Neural progenitor cell (in vitro differentiated cells): ENCODE measurements at regions not wholly inside any gene's neighbourhood (a gene's known extent, or its start where the extent isn't known, plus 50 kb on each side); places are given as distances from the start of the nearest gene placed in this dataset.

ENCODE experiments used
- DNase-seq: peaks from one replicate; pipeline ENCODE4 v3.0.0-alpha.2; 2016; ENCODE audit warnings: low spot score
- H2AFZ ChIP-seq: fragments of 200-600 bp; sonication (generic); replicated peaks from 2 replicates; pipeline ENCODE4 v1.6.1; 2016; ENCODE audit warnings: antibody characterized with exemption
- H3F3A ChIP-seq: fragments of 200-600 bp; sonication (generic); 2 replicates; pipeline ENCODE4 v1.6.1; 2016; ENCODE audit warnings: antibody characterized with exemption, low read depth
- H3K27ac ChIP-seq: fragments of 200-600 bp; sonication (generic); 2 replicates; pipeline ENCODE4 v1.5.1; 2016; ENCODE audit warnings: mild to moderate bottlenecking
- H3K27me3 ChIP-seq: fragments of 200-600 bp; sonication (generic); 2 replicates; pipeline ENCODE4 v1.6.1; 2016; ENCODE audit warnings: mild to moderate bottlenecking, moderate library complexity
- H3K36me3 ChIP-seq: fragments of 200-600 bp; sonication (generic); 2 replicates; pipeline ENCODE4 v1.5.1; 2016
- H3K4me1 ChIP-seq: fragments of 200-600 bp; sonication (generic); 2 replicates; pipeline ENCODE4 v1.6.1; 2016; ENCODE audit warnings: mixed run types
- H3K4me2 ChIP-seq: fragments of 200-600 bp; sonication (generic); 2 replicates; pipeline ENCODE4 v1.6.1; 2016
- H3K4me3 ChIP-seq: fragments of 200-600 bp; sonication (generic); 2 replicates; pipeline ENCODE4 v1.5.1; 2016
- H3K79me2 ChIP-seq: fragments of 200-600 bp; sonication (generic); 2 replicates; pipeline ENCODE4 v1.6.1; 2016; ENCODE audit warnings: low read depth
- H3K9ac ChIP-seq: fragments of 200-600 bp; sonication (generic); 2 replicates; pipeline ENCODE4 v1.6.1; 2016
- H3K9me3 ChIP-seq: fragments of 200-600 bp; sonication (generic); 2 replicates; pipeline ENCODE4 v1.5.1; 2016; ENCODE audit warnings: low read depth
- H4K20me1 ChIP-seq: fragments of 200-600 bp; sonication (generic); 2 replicates; pipeline ENCODE4 v1.6.1; 2016; ENCODE audit warnings: low read depth
- H3K27ac Mint-ChIP-seq: 3 replicates; pipeline ENCODE4 v1.8.0; 2021; ENCODE audit warnings: mixed read lengths
- H3K27me3 Mint-ChIP-seq: 2 replicates; pipeline ENCODE4 v1.8.0; 2022; ENCODE audit warnings: low read depth, mild to moderate bottlenecking, inconsistent platforms, moderate library complexity, mixed read lengths; ENCODE audit not compliant: insufficient read depth
- H3K36me3 Mint-ChIP-seq: 3 replicates; pipeline ENCODE4 v1.8.0; 2021; ENCODE audit warnings: mixed read lengths
- H3K4me1 Mint-ChIP-seq: 3 replicates; pipeline ENCODE4 v1.8.0; 2021; ENCODE audit warnings: mixed read lengths
- H3K4me3 Mint-ChIP-seq: 3 replicates; pipeline ENCODE4 v1.8.0; 2021; ENCODE audit warnings: mild to moderate bottlenecking, moderate library complexity, mixed read lengths
- H3K9me3 Mint-ChIP-seq: 3 replicates; pipeline ENCODE4 v1.8.0; 2020; ENCODE audit warnings: mixed read lengths
- CTCF ChIP-seq: fragments of 200-600 bp; sonication (generic); IDR thresholded peaks from 2 replicates; pipeline ENCODE4 v1.5.1; 2017; ENCODE audit warnings: antibody characterized with exemption, mild to moderate bottlenecking
- EZH2 ChIP-seq: fragments of 200-600 bp; sonication (generic); IDR thresholded peaks from 2 replicates; pipeline ENCODE4 v1.6.1; 2017; ENCODE audit warnings: antibody characterized with exemption, mild to moderate bottlenecking, moderate library complexity
- EZH2phosphoT487 ChIP-seq: fragments of 200-600 bp; sonication (generic); IDR thresholded peaks from 2 replicates; pipeline ENCODE4 v1.6.1; 2017; ENCODE audit warnings: antibody characterized with exemption

GRCh38 chr22:47787501-47788227 is 1025.2 kb downstream of the TBC1D22A start:
- no peaks in the 10 kb centered on the region for H3K36me3 ChIP-seq
- no peaks in the 10 kb centered on the region for H3F3A ChIP-seq
- no peak overlapping the region for H3K27ac Mint-ChIP-seq
- H3K9me3 Mint-ChIP-seq = peaks cover 15% of the 10 kb centered on the region
- H3K4me3 ChIP-seq = no peak overlapping the region
- H3K9me3 ChIP-seq = no peaks in the 10 kb centered on the region
- no peak overlapping the region for H3K9ac ChIP-seq
- H3K27me3 ChIP-seq = no peaks in the 10 kb centered on the region
- no peaks in the 10 kb centered on the region for H4K20me1 ChIP-seq
- H3K4me2 ChIP-seq = no peak overlapping the region
- no peak overlapping the region for H3K27ac ChIP-seq
- no peak for TF ChIP-seq CTCF
- TF ChIP-seq EZH2phosphoT487 = no peak
- TF ChIP-seq EZH2 = no peak
- no peaks in the 10 kb centered on the region for H3K4me1 ChIP-seq
- H3K27me3 Mint-ChIP-seq = peaks cover 3% of the 10 kb centered on the region
- no peak for DNase-seq
- no peaks in the 10 kb centered on the region for H3K79me2 ChIP-seq
- no peak overlapping the region for H3K4me3 Mint-ChIP-seq
- peaks cover 5% of the 10 kb centered on the region for H3K4me1 Mint-ChIP-seq
- no peak overlapping the region for H2AFZ ChIP-seq
- no peaks in the 10 kb centered on the region for H3K36me3 Mint-ChIP-seq

- no peak for DNase-seq
- H3K27ac Mint-ChIP-seq = no peak overlapping the region
Observed at GRCh38 chr22:47786650-47787290, 1024.3 kb downstream of the TBC1D22A start.

GRCh38 chr22:47784991-47785390 is 1022.5 kb downstream of the TBC1D22A start:
- H4K20me1 ChIP-seq = no peaks in the 10 kb centered on the region

More at GRCh38 chr22:47786650-47787290, 1024.3 kb downstream of the TBC1D22A start:
- H3K9me3 Mint-ChIP-seq = peaks cover 24% of the 10 kb centered on the region
- peaks cover 10% of the 10 kb centered on the region for H3K27me3 Mint-ChIP-seq
- no peaks in the 10 kb centered on the region for H4K20me1 ChIP-seq
- H3K79me2 ChIP-seq = no peaks in the 10 kb centered on the region
- H3K9me3 ChIP-seq = no peaks in the 10 kb centered on the region
- no peak overlapping the region for H3K9ac ChIP-seq
- peaks cover 2% of the 10 kb centered on the region for H3K36me3 Mint-ChIP-seq
- H3K4me3 Mint-ChIP-seq = no peak overlapping the region
- H3K4me1 Mint-ChIP-seq = peaks cover 5% of the 10 kb centered on the region
- no peak overlapping the region for H3K27ac ChIP-seq
- H2AFZ ChIP-seq = no peak overlapping the region
- no peaks in the 10 kb centered on the region for H3K4me1 ChIP-seq
- no peak overlapping the region for H3K4me2 ChIP-seq
- no peak overlapping the region for H3K4me3 ChIP-seq
- no peaks in the 10 kb centered on the region for H3F3A ChIP-seq
- H3K36me3 ChIP-seq = no peaks in the 10 kb centered on the region
- H3K27me3 ChIP-seq = no peaks in the 10 kb centered on the region
- no peak for TF ChIP-seq EZH2phosphoT487
- no peak for TF ChIP-seq CTCF
- no peak for TF ChIP-seq EZH2

More at GRCh38 chr22:47784991-47785390, 1022.5 kb downstream of the TBC1D22A start:
- peaks cover 2% of the 10 kb centered on the region for H3K36me3 Mint-ChIP-seq
- Histone ChIP-seq H3K9ac (no peak overlapping the region), H3K4me3 (no peak overlapping the region), H3K36me3 (no peaks in the 10 kb centered on the region), H3K9me3 (no peaks in the 10 kb centered on the region), H2AFZ (no peak overlapping the region), H3F3A (no peaks in the 10 kb centered on the region), H3K27me3 (no peaks in the 10 kb centered on the region), H3K4me1 (no peaks in the 10 kb centered on the region), H3K27ac (no peak overlapping the region), H3K79me2 (no peaks in the 10 kb centered on the region), H3K4me2 (no peak overlapping the region)
- no peak overlapping the region for H3K27ac Mint-ChIP-seq
- peaks cover 30% of the 10 kb centered on the region for H3K9me3 Mint-ChIP-seq
- H3K4me1 Mint-ChIP-seq = peaks cover 9% of the 10 kb centered on the region
- peaks cover 10% of the 10 kb centered on the region for H3K27me3 Mint-ChIP-seq
- TF ChIP-seq EZH2 (no peak), CTCF (no peak), EZH2phosphoT487 (no peak)
- no peak for DNase-seq
- H3K4me3 Mint-ChIP-seq = no peak overlapping the region
